ENCODE measurements at regions not wholly inside any gene's neighbourhood (a gene's known extent, or its start where the extent isn't known, plus 50 kb on each side); places are given as distances from the start of the nearest gene placed in this dataset.

DNA sequence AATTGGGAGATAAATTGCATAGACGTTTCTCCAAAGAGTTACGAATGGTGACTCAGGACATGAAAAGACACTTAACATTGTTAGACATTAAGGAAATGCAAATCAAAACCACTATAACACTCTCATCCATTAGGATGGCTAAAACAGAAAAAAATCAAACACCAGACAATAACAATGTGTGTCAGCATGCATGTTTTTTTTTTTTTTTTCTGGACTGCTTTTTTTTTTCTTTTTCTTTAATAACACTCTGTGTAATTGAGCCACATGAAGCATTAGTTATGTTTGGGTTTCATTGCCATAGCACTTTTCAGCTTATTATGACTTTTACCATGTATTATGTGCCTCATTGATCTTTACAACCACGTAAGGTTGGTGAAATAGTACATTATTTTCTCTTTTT, 95.0 kb downstream of the NFKBIZ start:
- TF ChIP-seq CTCF (IDR thresholded peaks at IDR 0.05; ENCODE audit: unreplicated experiment): no peak
- no peak overlapping the region for H3K27ac Mint-ChIP-seq
- H3K4me3 Mint-ChIP-seq (ENCODE audit: low read depth): no peak overlapping the region
- no peaks in the 10 kb centered on the region for H3K9me3 Mint-ChIP-seq (ENCODE audit: low read depth)
- DNase-seq (ENCODE audit: low spot score, unreplicated experiment): no peak
- no peaks in the 10 kb centered on the region for H3K36me3 Mint-ChIP-seq (ENCODE audit: insufficient read depth)
- H3K27me3 Mint-ChIP-seq: no peaks in the 10 kb centered on the region
- H3K4me1 Mint-ChIP-seq (ENCODE audit: low read depth): no peaks in the 10 kb centered on the region

- Mint-ChIP-seq H3K4me3 (ENCODE audit: low read depth) (no peak overlapping the region), H3K36me3 (ENCODE audit: insufficient read depth) (no peaks in the 10 kb centered on the region), H3K4me1 (ENCODE audit: low read depth) (no peaks in the 10 kb centered on the region), H3K9me3 (ENCODE audit: low read depth) (no peaks in the 10 kb centered on the region), H3K27me3 (no peaks in the 10 kb centered on the region), H3K27ac (no peak overlapping the region)
- TF ChIP-seq CTCF (IDR thresholded peaks at IDR 0.05; ENCODE audit: unreplicated experiment): no peak
- no peak for DNase-seq (ENCODE audit: low spot score, unreplicated experiment)
These were observed 96.7 kb downstream of the NFKBIZ start for GRCh38 chr3:101945980-101946379.

- Mint-ChIP-seq H3K4me3 (ENCODE audit: low read depth) (no peak overlapping the region), H3K36me3 (ENCODE audit: insufficient read depth) (no peaks in the 10 kb centered on the region), H3K27me3 (no peaks in the 10 kb centered on the region), H3K4me1 (ENCODE audit: low read depth) (no peaks in the 10 kb centered on the region), H3K27ac (no peak overlapping the region), H3K9me3 (ENCODE audit: low read depth) (no peaks in the 10 kb centered on the region)
- no peak for TF ChIP-seq CTCF (IDR thresholded peaks at IDR 0.05; ENCODE audit: unreplicated experiment)
- no peak for DNase-seq (ENCODE audit: low spot score, unreplicated experiment)
These were observed 97.6 kb downstream of the NFKBIZ start for GRCh38 chr3:101946906-101947305.

DNA sequence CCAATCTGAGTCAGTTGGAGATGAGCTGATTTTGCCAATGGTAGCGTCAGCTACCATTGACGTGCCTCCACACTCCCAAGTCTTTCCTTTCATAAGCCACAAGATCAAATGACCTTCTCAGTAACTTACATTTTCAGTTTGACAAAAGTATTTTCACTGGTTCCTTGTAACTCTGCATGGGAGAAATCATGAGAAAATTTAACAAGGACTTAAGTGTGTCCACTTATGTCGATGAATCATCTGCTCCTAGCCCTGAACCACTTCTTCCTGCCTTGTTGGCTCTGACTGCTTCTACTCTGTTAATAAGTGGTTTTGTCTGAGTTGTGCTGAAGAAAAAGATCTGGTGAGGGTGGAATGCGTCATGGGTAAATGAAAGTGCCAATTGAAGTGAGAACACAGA, 101.2 kb downstream of the NFKBIZ start:
- TF ChIP-seq CTCF (IDR thresholded peaks at IDR 0.05; ENCODE audit: unreplicated experiment): no peak
- H3K27ac Mint-ChIP-seq: no peak overlapping the region
- no peak overlapping the region for H3K4me3 Mint-ChIP-seq (ENCODE audit: low read depth)
- no peaks in the 10 kb centered on the region for H3K9me3 Mint-ChIP-seq (ENCODE audit: low read depth)
- no peaks in the 10 kb centered on the region for H3K27me3 Mint-ChIP-seq
- no peaks in the 10 kb centered on the region for H3K4me1 Mint-ChIP-seq (ENCODE audit: low read depth)
- no peaks in the 10 kb centered on the region for H3K36me3 Mint-ChIP-seq (ENCODE audit: insufficient read depth)
- no peak for DNase-seq (ENCODE audit: low spot score, unreplicated experiment)

DNA sequence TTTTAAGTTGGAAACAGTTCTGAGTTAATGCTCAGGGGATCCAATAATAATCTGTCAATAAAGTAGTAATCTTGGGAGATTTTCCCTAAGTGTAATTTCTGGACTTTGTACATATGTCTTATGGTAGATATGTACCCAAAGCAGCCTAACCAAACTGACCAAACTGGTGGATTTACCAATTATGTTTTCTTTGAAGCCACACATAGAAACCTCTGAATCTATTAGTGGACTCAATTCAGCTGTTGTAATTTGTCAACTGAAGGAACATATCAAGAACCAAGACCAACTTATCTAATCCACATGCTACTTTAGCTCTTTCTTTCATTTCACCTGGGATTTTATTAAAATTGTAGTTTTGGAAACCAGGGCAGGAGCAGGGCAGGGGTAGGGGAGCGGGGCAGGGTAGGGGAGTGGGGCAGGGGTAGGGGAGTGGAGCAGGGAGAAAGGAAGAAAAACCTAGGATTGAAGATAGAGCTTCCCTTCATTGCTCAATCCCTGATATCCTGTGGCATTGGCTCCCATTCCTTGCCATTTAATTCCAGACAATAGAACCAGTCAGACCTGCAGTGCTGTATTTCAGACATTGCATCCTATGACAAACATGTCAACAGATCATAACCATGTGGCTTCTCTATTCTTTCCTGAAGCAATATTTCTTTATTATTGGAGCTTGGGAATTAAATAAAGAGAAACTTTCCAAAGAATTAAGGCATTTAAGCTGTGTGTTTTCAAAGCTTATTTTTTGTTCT, 101.8 kb downstream of the NFKBIZ start:
- no peaks in the 10 kb centered on the region for H3K27me3 Mint-ChIP-seq
- H3K36me3 Mint-ChIP-seq (ENCODE audit: insufficient read depth): no peaks in the 10 kb centered on the region
- H3K4me1 Mint-ChIP-seq (ENCODE audit: low read depth): peaks cover under 1% of the 10 kb centered on the region
- H3K9me3 Mint-ChIP-seq (ENCODE audit: low read depth): no peaks in the 10 kb centered on the region
- DNase-seq (ENCODE audit: low spot score, unreplicated experiment): no peak
- H3K4me3 Mint-ChIP-seq (ENCODE audit: low read depth): no peak overlapping the region
- TF ChIP-seq CTCF (IDR thresholded peaks at IDR 0.05; ENCODE audit: unreplicated experiment): no peak
- H3K27ac Mint-ChIP-seq: no peak overlapping the region

Measured in progenitor cell of endocrine pancreas (in vitro differentiated cells).